Mesendoderm (in vitro differentiated cells): ENCODE measurements at regions not wholly inside any gene's neighbourhood (a gene's known extent, or its start where the extent isn't known, plus 50 kb on each side); places are given as distances from the start of the nearest gene placed in this dataset.

Experiments
- DNase-seq: peaks from one replicate; pipeline ENCODE4 v3.0.0; 2013
- H2AK5ac ChIP-seq: 2 replicates; pipeline ENCODE4 v1.6.1; 2013; ENCODE audit warnings: low read length, inconsistent platforms
- H2BK120ac ChIP-seq: 2 replicates; pipeline ENCODE4 v1.6.1; 2013; ENCODE audit warnings: low read depth, mild to moderate bottlenecking, low read length, moderate library complexity, mixed read lengths
- H2BK15ac ChIP-seq: replicated peaks from 2 replicates; pipeline ENCODE4 v1.6.1; 2013; ENCODE audit warnings: low read depth, mild to moderate bottlenecking, moderate library complexity
- H2BK5ac ChIP-seq: 2 replicates; pipeline ENCODE4 v1.6.1; 2013; ENCODE audit warnings: low read length, inconsistent platforms
- H3K18ac ChIP-seq: 2 replicates; pipeline ENCODE4 v1.6.1; 2013; ENCODE audit warnings: mild to moderate bottlenecking, low read length, mixed read lengths
- H3K23ac ChIP-seq: one replicate; pipeline ENCODE4 v1.6.1; 2013; ENCODE audit warnings: low read length
- H3K27ac ChIP-seq: 2 replicates; pipeline ENCODE4 v1.5.1; 2013; ENCODE audit warnings: low read depth, mild to moderate bottlenecking, inconsistent platforms, low read length, moderate library complexity
- H3K27me3 ChIP-seq: 2 replicates; pipeline ENCODE4 v1.6.1; 2013; ENCODE audit warnings: low read length, control low read depth, mild to moderate bottlenecking, inconsistent platforms; ENCODE audit not compliant: insufficient read depth, poor library complexity
- H3K36me3 ChIP-seq: 2 replicates; pipeline ENCODE4 v1.6.1; 2013; ENCODE audit warnings: low read length, inconsistent platforms; ENCODE audit not compliant: control insufficient read depth, insufficient read depth
- H3K4ac ChIP-seq: one replicate; pipeline ENCODE4 v1.6.1; 2013; ENCODE audit warnings: low read depth, mild to moderate bottlenecking, low read length, moderate library complexity
- H3K4me1 ChIP-seq: 2 replicates; pipeline ENCODE4 v1.6.1; 2013; ENCODE audit warnings: low read depth, low read length, inconsistent platforms; ENCODE audit not compliant: control insufficient read depth
- H3K4me2 ChIP-seq: 2 replicates; pipeline ENCODE4 v1.6.1; 2013; ENCODE audit warnings: low read length
- H3K4me3 ChIP-seq: 2 replicates; pipeline ENCODE4 v1.5.1; 2013; ENCODE audit warnings: mild to moderate bottlenecking, low read length
- H3K56ac ChIP-seq: one replicate; pipeline ENCODE4 v1.6.1; 2013; ENCODE audit warnings: low read length
- H3K79me1 ChIP-seq: 2 replicates; pipeline ENCODE4 v1.6.1; 2013; ENCODE audit warnings: low read length, inconsistent platforms
- H3K79me2 ChIP-seq: 2 replicates; pipeline ENCODE4 v1.6.1; 2013; ENCODE audit warnings: mild to moderate bottlenecking, low read length; ENCODE audit not compliant: control insufficient read depth, insufficient read depth
- H3K9ac ChIP-seq: 2 replicates; pipeline ENCODE4 v1.6.1; 2013; ENCODE audit warnings: low read length, inconsistent platforms
- H4K5ac ChIP-seq: one replicate; pipeline ENCODE4 v1.6.1; 2013; ENCODE audit warnings: low read length
- H4K8ac ChIP-seq: one replicate; pipeline ENCODE4 v1.6.1; 2013; ENCODE audit warnings: low read depth, mild to moderate bottlenecking, control low read depth, low read length, moderate library complexity
- WGBS: extraction: QIAGEN DNeasy Blood & Tissue Kit; methylation state at CpG from one replicate; pipeline ENCODE4 v1.1.7; 2013; ENCODE audit warnings: low lambda C conversion rate, missing lambda C conversion rate; ENCODE audit not compliant: insufficient coverage; ENCODE audit errors: extremely low coverage; 5-methylcytosine and 5-hydroxymethylcytosine counted together

- Histone ChIP-seq H2BK15ac (no peak overlapping the region), H3K4me1 (peaks cover 4% of the 10 kb centered on the region)
- DNase-seq, result no peak
Observed at GRCh38 chr17:13827118-13827517, 225.4 kb upstream of the HS3ST3A1 start.

GRCh38 chr17:13833921-13834320, 232.2 kb upstream of the HS3ST3A1 start:
- H3K56ac ChIP-seq, result no peak overlapping the region
- H3K9ac ChIP-seq, result no peak overlapping the region
- H4K8ac ChIP-seq, result no peak overlapping the region
- H3K4ac ChIP-seq, result no peak overlapping the region
- DNase-seq, result no peak
- no peak overlapping the region for H3K4me3 ChIP-seq
- no peak overlapping the region for H2BK5ac ChIP-seq
- H2BK120ac ChIP-seq, result no peak overlapping the region
- H2AK5ac ChIP-seq, result no peak overlapping the region
- H3K4me2 ChIP-seq, result no peak overlapping the region
- no peaks in the 10 kb centered on the region for H3K79me1 ChIP-seq
- H3K18ac ChIP-seq, result no peak overlapping the region
- H3K4me1 ChIP-seq, result no peaks in the 10 kb centered on the region
- no peaks in the 10 kb centered on the region for H3K79me2 ChIP-seq
- WGBS, result no CpG with 5 or more reads among the region's 2 CpGs
- no peak overlapping the region for H3K23ac ChIP-seq
- no peaks in the 10 kb centered on the region for H3K27me3 ChIP-seq
- H3K36me3 ChIP-seq, result no peaks in the 10 kb centered on the region
- no peak overlapping the region for H3K27ac ChIP-seq
- no peak overlapping the region for H4K5ac ChIP-seq
- H2BK15ac ChIP-seq, result no peak overlapping the region

More at GRCh38 chr17:13827118-13827517, 225.4 kb upstream of the HS3ST3A1 start:
- H2BK120ac ChIP-seq, result no peak overlapping the region
- no peak overlapping the region for H3K23ac ChIP-seq
- H3K4me3 ChIP-seq, result no peak overlapping the region
- H2BK5ac ChIP-seq, result no peak overlapping the region
- no peak overlapping the region for H3K4me2 ChIP-seq
- H3K18ac ChIP-seq, result no peak overlapping the region
- no peaks in the 10 kb centered on the region for H3K79me2 ChIP-seq
- H3K56ac ChIP-seq, result no peak overlapping the region
- H3K79me1 ChIP-seq, result no peaks in the 10 kb centered on the region
- no peaks in the 10 kb centered on the region for H3K27me3 ChIP-seq
- no peak overlapping the region for H3K9ac ChIP-seq
- no peak overlapping the region for H2AK5ac ChIP-seq
- no CpG with 5 or more reads among the region's 3 CpGs for WGBS
- H4K8ac ChIP-seq, result no peak overlapping the region
- no peaks in the 10 kb centered on the region for H3K36me3 ChIP-seq
- no peak overlapping the region for H4K5ac ChIP-seq
- H3K4ac ChIP-seq, result no peak overlapping the region
- H3K27ac ChIP-seq, result no peak overlapping the region

GRCh38 chr17:13835151-13835550, 233.4 kb upstream of the HS3ST3A1 start:
- no peak for DNase-seq
- Histone ChIP-seq H2AK5ac (no peak overlapping the region), H3K36me3 (no peaks in the 10 kb centered on the region), H3K79me1 (no peaks in the 10 kb centered on the region), H3K27me3 (no peaks in the 10 kb centered on the region), H3K4ac (no peak overlapping the region), H3K79me2 (no peaks in the 10 kb centered on the region), H2BK120ac (no peak overlapping the region), H3K56ac (no peak overlapping the region), H2BK15ac (no peak overlapping the region), H3K4me1 (no peaks in the 10 kb centered on the region), H3K18ac (no peak overlapping the region), H2BK5ac (no peak overlapping the region), H3K4me3 (no peak overlapping the region), H3K23ac (no peak overlapping the region), H3K27ac (no peak overlapping the region), H3K4me2 (no peak overlapping the region), H4K5ac (no peak overlapping the region), H3K9ac (no peak overlapping the region), H4K8ac (no peak overlapping the region)
- WGBS, result no CpG with 5 or more reads among the region's 2 CpGs

GRCh38 chr17:13837417-13837816, 231.9 kb upstream of the COX10 start:
- Histone ChIP-seq H3K36me3 (no peaks in the 10 kb centered on the region), H3K79me2 (no peaks in the 10 kb centered on the region), H3K4me3 (no peak overlapping the region), H3K4me1 (no peaks in the 10 kb centered on the region), H2BK15ac (no peak overlapping the region), H3K27ac (no peak overlapping the region), H2BK5ac (no peak overlapping the region), H3K4ac (no peak overlapping the region), H3K18ac (no peak overlapping the region), H3K27me3 (no peaks in the 10 kb centered on the region), H2BK120ac (no peak overlapping the region), H3K56ac (no peak overlapping the region), H3K79me1 (no peaks in the 10 kb centered on the region), H3K4me2 (no peak overlapping the region), H3K9ac (no peak overlapping the region), H2AK5ac (no peak overlapping the region), H4K8ac (no peak overlapping the region), H3K23ac (no peak overlapping the region), H4K5ac (no peak overlapping the region)
- WGBS, result no CpG with 5 or more reads among the region's 12 CpGs
- DNase-seq, result no peak

- no peak overlapping the region for H3K23ac ChIP-seq
- no peak overlapping the region for H3K27ac ChIP-seq
- no peak overlapping the region for H4K5ac ChIP-seq
- H2BK120ac ChIP-seq, result no peak overlapping the region
- no peak overlapping the region for H4K8ac ChIP-seq
- no peak for DNase-seq
- H3K4me2 ChIP-seq, result no peak overlapping the region
- no peaks in the 10 kb centered on the region for H3K36me3 ChIP-seq
- no peak overlapping the region for H3K56ac ChIP-seq
- H3K27me3 ChIP-seq, result no peaks in the 10 kb centered on the region
- no peak overlapping the region for H3K4me3 ChIP-seq
- no CpG with 5 or more reads among the region's 1 CpG for WGBS
- no peak overlapping the region for H2AK5ac ChIP-seq
- H3K4ac ChIP-seq, result no peak overlapping the region
- no peak overlapping the region for H2BK15ac ChIP-seq
- H3K18ac ChIP-seq, result no peak overlapping the region
- no peak overlapping the region for H3K9ac ChIP-seq
- H3K79me1 ChIP-seq, result no peaks in the 10 kb centered on the region
- H3K4me1 ChIP-seq, result no peaks in the 10 kb centered on the region
- H3K79me2 ChIP-seq, result no peaks in the 10 kb centered on the region
- no peak overlapping the region for H2BK5ac ChIP-seq
Observed at GRCh38 chr17:13840254-13840653, 229.1 kb upstream of the COX10 start.

GRCh38 chr17:13843862-13844635, 225.3 kb upstream of the COX10 start:
- Histone ChIP-seq H3K23ac (no peak overlapping the region), H3K79me2 (no peaks in the 10 kb centered on the region), H3K18ac (no peak overlapping the region), H3K4me2 (no peak overlapping the region), H2BK5ac (no peak overlapping the region), H4K8ac (no peak overlapping the region), H3K36me3 (no peaks in the 10 kb centered on the region), H3K9ac (no peak overlapping the region), H2AK5ac (no peak overlapping the region), H3K4me3 (no peak overlapping the region), H3K27ac (no peak overlapping the region), H3K4ac (no peak overlapping the region), H3K79me1 (no peaks in the 10 kb centered on the region), H2BK15ac (no peak overlapping the region), H3K27me3 (no peaks in the 10 kb centered on the region), H3K4me1 (no peaks in the 10 kb centered on the region), H4K5ac (no peak overlapping the region), H2BK120ac (no peak overlapping the region), H3K56ac (no peak overlapping the region)
- DNase-seq, result no peak
- WGBS, result no CpG with 5 or more reads among the region's 4 CpGs
